Left ventricle myocardium inferior (tissue), 1 donor: ENCODE measurements at regions not wholly inside any gene's neighbourhood (a gene's known extent, or its start where the extent isn't known, plus 50 kb on each side); places are given as distances from the start of the nearest gene placed in this dataset.

Experiments
- DNase-seq: peaks from one replicate; pipeline ENCODE4 v3.0.0-alpha.2; 2020
- H3K27ac ChIP-seq: fragments of 200-600 bp; replicated peaks from 2 replicates; pipeline ENCODE4 v1.8.0; 2021
- H3K27me3 ChIP-seq: fragments of 200-600 bp; 2 replicates; pipeline ENCODE4 v1.8.0; 2021; ENCODE audit warnings: low read depth
- H3K36me3 ChIP-seq: fragments of 200-600 bp; 2 replicates; pipeline ENCODE4 v1.8.0; 2021
- H3K4me1 ChIP-seq: fragments of 200-600 bp; 2 replicates; pipeline ENCODE4 v1.8.0; 2021
- H3K4me3 ChIP-seq: fragments of 200-600 bp; 2 replicates; pipeline ENCODE4 v1.8.0; 2021; ENCODE audit warnings: mild to moderate bottlenecking, moderate library complexity
- H3K9me3 ChIP-seq: fragments of 200-600 bp; replicated peaks from 2 replicates; pipeline ENCODE4 v1.8.0; 2021
- intact Hi-C: fragments of 100-400 bp; cut with micrococcal nuclease; formaldehyde crosslinking; loops from one replicate; pipeline ENCODE4 v1.11.0; 2022
- TF ChIP-seq, protein P1 (sequence below): fragments of 200-600 bp; IDR thresholded peaks from 2 replicates; pipeline ENCODE4 v1.8.0; 2021; ENCODE audit warnings: antibody characterized with exemption, mild to moderate bottlenecking, borderline replicate concordance
- donor health status: DM: no; HTN: yes; CAD: no; lungs with severe emphysema.

DNA sequence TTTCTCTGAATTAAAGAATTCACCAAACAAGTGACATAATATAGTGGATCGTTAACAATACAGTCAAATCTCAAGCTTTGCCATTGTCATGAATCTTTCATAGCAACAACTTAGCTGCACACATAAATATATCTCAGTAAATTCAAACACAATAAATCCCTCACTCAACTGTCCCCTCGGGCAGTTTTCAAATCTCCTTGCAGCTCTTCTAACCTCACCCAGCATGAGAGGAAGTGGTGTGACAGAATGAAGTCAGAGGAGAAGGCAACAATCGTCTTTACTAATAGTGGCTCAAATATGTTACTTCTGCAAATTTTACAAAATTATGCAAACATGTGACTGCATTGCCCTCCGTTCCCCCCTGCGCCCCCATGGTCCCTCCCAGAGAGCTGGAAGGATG lies 148.2 kb downstream of the RAP2A start:
- Histone ChIP-seq H3K36me3 (no peaks in the 10 kb centered on the region), H3K4me1 (no peaks in the 10 kb centered on the region), H3K27ac (no peak overlapping the region), H3K27me3 (no peaks in the 10 kb centered on the region), H3K4me3 (no peak overlapping the region), H3K9me3 (no peaks in the 10 kb centered on the region)
- intact Hi-C loops, result no loop called here
- DNase-seq, result no peak
- TF ChIP-seq, protein P1, sequence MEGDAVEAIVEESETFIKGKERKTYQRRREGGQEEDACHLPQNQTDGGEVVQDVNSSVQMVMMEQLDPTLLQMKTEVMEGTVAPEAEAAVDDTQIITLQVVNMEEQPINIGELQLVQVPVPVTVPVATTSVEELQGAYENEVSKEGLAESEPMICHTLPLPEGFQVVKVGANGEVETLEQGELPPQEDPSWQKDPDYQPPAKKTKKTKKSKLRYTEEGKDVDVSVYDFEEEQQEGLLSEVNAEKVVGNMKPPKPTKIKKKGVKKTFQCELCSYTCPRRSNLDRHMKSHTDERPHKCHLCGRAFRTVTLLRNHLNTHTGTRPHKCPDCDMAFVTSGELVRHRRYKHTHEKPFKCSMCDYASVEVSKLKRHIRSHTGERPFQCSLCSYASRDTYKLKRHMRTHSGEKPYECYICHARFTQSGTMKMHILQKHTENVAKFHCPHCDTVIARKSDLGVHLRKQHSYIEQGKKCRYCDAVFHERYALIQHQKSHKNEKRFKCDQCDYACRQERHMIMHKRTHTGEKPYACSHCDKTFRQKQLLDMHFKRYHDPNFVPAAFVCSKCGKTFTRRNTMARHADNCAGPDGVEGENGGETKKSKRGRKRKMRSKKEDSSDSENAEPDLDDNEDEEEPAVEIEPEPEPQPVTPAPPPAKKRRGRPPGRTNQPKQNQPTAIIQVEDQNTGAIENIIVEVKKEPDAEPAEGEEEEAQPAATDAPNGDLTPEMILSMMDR, result no peak

DNA sequence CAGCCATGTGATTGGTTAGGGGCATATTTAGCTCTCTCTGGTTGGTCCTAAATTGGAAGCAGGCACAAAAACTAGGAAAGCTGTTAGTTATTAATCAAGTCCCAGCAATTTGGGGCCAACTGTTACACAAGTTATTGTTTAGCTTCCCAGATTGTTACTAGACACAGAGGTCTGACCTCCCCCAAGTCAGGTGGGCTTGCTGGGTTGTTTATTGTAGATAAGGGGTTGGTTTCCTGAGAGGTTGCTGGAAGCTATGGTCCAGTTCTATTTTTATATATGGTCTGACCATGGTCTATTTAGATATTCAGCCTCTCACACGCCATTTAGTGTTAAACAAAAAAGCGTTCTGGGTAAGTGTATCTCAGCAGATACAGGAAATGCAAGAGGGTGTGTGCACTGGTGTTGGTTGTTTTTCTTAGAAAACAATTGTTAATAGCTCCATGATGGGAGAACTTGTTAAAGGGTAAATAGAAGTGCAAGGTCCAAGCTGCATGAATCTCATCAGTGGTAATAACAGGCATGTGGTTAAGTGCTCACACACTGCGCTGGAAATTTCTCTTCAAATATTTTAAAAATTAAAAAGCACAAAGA lies 150.0 kb downstream of the RAP2A start:
- DNase-seq, result no peak
- no peak overlapping the region for H3K27ac ChIP-seq
- no peaks in the 10 kb centered on the region for H3K27me3 ChIP-seq
- H3K36me3 ChIP-seq, result no peaks in the 10 kb centered on the region
- no peaks in the 10 kb centered on the region for H3K9me3 ChIP-seq
- no peak overlapping the region for H3K4me3 ChIP-seq
- TF ChIP-seq, protein P1, result no peak
- intact Hi-C loops, result no loop called here
- H3K4me1 ChIP-seq, result no peaks in the 10 kb centered on the region

DNA sequence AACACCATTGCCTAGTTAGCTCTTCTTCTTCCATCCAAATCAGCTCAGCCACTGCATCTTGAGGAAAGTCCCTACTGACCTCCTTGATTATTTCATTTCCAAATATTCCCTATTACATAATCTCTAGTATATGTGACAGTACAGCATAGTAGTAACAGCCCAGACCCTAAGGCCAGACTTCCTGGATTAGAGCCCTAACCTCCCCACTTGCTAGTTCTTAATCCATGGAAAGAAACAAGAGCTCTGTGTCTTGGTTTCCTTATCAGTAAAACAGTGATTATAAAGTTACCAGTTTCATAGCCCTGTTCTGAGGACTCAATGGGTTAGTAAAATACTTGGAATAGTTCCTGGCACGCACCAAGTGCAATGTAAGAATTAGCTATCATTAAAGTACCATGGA lies 153.0 kb downstream of the RAP2A start:
- Histone ChIP-seq H3K27ac (no peak overlapping the region), H3K4me1 (no peaks in the 10 kb centered on the region), H3K4me3 (no peak overlapping the region), H3K27me3 (no peaks in the 10 kb centered on the region), H3K36me3 (no peaks in the 10 kb centered on the region), H3K9me3 (no peaks in the 10 kb centered on the region)
- intact Hi-C loops, result no loop called here
- TF ChIP-seq, protein P1, result no peak
- no peak for DNase-seq

DNA sequence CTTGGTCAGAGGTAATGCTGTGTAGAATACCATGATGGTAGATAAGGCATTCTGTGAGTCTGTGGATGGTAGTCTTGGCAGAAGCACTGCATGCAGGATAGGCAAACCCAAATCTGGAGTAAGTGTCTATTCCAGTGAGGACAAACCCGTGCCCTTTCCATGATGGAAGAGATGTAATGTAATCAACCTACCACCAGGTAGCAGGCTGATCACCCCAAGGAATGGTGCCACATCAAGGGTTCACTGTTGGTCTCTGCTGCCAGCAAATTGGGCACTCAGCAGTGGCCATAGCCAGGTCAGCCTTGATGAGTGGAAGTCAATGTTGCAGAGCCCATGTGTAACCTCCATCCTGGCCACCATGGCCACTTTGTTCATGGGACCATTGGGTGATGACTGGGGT lies 155.0 kb downstream of the RAP2A start:
- Histone ChIP-seq H3K27me3 (no peaks in the 10 kb centered on the region), H3K4me3 (no peak overlapping the region), H3K36me3 (no peaks in the 10 kb centered on the region), H3K4me1 (no peaks in the 10 kb centered on the region), H3K9me3 (no peaks in the 10 kb centered on the region), H3K27ac (no peak overlapping the region)
- DNase-seq, result no peak
- intact Hi-C loops, result no loop called here
- TF ChIP-seq, protein P1, result no peak

DNA sequence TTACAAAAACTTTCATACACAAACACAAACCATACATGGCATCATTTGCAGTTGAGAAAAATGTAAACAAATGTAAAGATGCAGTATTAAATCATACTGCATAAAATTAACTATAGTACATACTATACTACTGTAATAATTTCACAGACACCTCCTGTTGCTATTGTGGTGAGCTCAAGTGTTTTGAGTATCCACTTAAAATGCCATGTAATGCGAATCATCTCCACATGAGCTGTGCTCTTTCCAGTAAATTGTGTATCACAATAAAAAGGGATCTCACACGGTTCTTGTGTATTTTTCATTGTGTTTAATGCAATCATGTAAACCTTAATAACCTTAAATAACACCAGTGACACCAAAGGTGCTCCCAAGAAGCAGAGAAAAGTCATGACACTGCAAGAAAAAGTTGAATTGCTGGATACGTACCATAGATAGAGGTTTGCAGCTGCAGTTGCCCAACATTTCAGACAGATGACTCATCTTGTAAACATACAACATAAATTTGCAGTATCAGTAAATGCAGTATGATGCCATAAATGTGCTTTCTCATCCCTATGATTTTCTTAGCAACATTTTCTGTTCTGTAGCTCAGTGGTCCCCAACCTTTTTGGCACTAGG lies 166.6 kb downstream of the RAP2A start:
- Histone ChIP-seq H3K27me3 (no peaks in the 10 kb centered on the region), H3K4me3 (no peak overlapping the region), H3K27ac (no peak overlapping the region), H3K36me3 (no peaks in the 10 kb centered on the region), H3K9me3 (peaks cover 25% of the 10 kb centered on the region), H3K4me1 (no peaks in the 10 kb centered on the region)
- DNase-seq, result no peak
- TF ChIP-seq, protein P1, result no peak
- intact Hi-C loops, result no loop called here
